GM10248 (cell line): ENCODE measurements at regions not wholly inside any gene's neighbourhood (a gene's known extent, or its start where the extent isn't known, plus 50 kb on each side); places are given as distances from the start of the nearest gene placed in this dataset.

Experiments
- CTCF ChIA-PET: fragments of 300-600 bp; sonication (Branson Sonifier 250); formaldehyde crosslinking; extraction: SDS; loops from one replicate; lab custom pipeline; 2021; ENCODE audit warnings: antibody characterized with exemption; lab: Yijun Ruan, JAX
- POLR2A ChIA-PET: fragments of 350-650 bp; sonication (Branson Sonifier 250); formaldehyde crosslinking; extraction: SDS; loops from one replicate; lab custom pipeline; 2020; ENCODE audit warnings: antibody characterized with exemption; lab: Yijun Ruan, JAX
- DNase-seq: peaks from one replicate; pipeline ENCODE4 v3.0.0; 2012; ENCODE audit errors: extremely low spot score
- CTCF ChIP-seq: IDR thresholded peaks from 2 replicates; pipeline ENCODE4 v1.5.1; 2012; ENCODE audit warnings: mild to moderate bottlenecking, low read depth; ENCODE audit errors: extremely low read depth, missing control alignments, control extremely low read depth

DNA sequence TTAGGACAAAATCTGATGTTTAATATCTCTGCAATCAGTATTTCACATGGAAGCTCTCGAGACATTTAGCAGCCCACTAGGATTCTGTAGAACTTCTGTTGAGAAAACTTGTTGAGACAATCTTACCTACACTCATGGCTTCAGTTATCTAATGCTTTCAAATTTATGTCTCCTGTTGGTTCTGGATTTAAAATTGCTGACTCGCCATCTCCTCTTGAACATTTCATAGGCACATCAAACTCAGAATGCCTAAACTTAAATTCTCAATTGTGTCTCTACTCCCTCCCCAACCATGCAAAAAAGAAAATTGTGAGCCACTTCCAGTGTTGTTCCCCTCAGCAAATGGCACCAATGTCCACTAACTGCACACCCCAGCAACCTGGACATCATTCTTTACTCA, 142.5 kb upstream of the AHI1 start:
- POLR2A ChIA-PET, result no interaction called here
- no peak for TF ChIP-seq CTCF
- CTCF ChIA-PET, result no interaction called here
- no peak for DNase-seq

GRCh38 chr6:135640449-135641111, 143.0 kb upstream of the AHI1 start:
- no peak for TF ChIP-seq CTCF
- DNase-seq, result no peak
- ChIA-PET POLR2A (no interaction called here), CTCF (no interaction called here)

DNA sequence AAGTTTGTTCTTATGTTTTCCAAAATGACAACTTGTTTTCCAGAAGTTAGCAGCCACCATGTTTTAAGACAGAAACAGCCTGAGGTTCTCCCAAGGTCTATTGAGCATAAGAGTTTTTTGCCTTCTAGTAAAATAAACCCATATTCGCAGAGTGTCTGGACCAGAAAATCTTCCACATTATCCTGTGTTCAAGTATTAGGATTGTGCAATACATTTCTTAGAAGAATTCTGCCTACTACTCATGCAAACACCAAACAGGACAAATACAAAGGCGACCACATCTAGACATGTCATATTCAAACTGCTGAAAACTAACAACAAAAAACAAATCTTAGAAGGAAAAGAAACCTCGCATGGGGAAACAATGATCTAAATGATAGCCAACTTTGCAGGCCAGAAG, 145.4 kb upstream of the AHI1 start:
- no peak for TF ChIP-seq CTCF
- ChIA-PET CTCF (no interaction called here), POLR2A (no interaction called here)
- no peak for DNase-seq

GRCh38 chr6:135644394-135644793, 146.9 kb upstream of the AHI1 start:
- ChIA-PET CTCF (no interaction called here), POLR2A (no interaction called here)
- TF ChIP-seq CTCF, result no peak
- no peak for DNase-seq

DNA sequence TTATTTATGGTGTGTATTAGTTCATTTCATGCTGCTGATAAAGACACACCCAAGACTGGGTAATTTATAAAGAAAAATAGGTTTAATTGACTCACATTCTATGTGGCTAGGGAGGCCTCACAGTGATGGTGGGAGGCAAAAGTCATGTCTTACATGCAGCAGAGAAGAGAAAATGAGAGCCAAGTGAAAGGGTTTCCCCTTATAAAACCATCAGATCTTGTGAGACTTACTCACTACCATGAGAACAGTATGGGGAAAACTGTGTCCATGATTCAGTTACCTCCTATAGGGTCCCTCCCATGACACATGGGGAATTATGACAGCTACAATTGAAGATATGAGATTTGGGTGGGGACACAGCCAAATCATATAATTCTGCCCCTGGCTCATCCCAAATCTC, 150.0 kb upstream of the AHI1 start:
- no peak for TF ChIP-seq CTCF
- no peak for DNase-seq
- POLR2A ChIA-PET, result no interaction called here
- CTCF ChIA-PET, result interaction anchor here (0.9 to 1.4 kb wide), 2 partner anchors 13 to 64 kb away, joined by 3 to 5 read pairs; no protein-coding TSS in a partner anchor

GRCh38 chr6:135651964-135652755, 154.6 kb upstream of the AHI1 start:
- ChIA-PET POLR2A (no interaction called here), CTCF (no interaction called here)
- peak; percentile 26 for DNase-seq
- no peak for TF ChIP-seq CTCF
